OCI-LY3 (cell line): ENCODE measurements at regions not wholly inside any gene's neighbourhood (a gene's known extent, or its start where the extent isn't known, plus 50 kb on each side); places are given as distances from the start of the nearest gene placed in this dataset.

Experiments
- EZH2phosphoT487 ChIP-seq: fragments of 200-600 bp; shearing (Covaris generic); IDR thresholded peaks from 2 replicates; pipeline ENCODE4 v1.6.1; 2018; ENCODE audit warnings: antibody characterized with exemption, mixed run types, low read depth
- TF ChIP-seq, protein P1 (sequence below): fragments of 200-600, 300-600 bp; sonication (generic); IDR thresholded peaks from 2 replicates; pipeline ENCODE4 v1.5.1; 2014; ENCODE audit warnings: antibody characterized with exemption, low read length, low read depth

DNA sequence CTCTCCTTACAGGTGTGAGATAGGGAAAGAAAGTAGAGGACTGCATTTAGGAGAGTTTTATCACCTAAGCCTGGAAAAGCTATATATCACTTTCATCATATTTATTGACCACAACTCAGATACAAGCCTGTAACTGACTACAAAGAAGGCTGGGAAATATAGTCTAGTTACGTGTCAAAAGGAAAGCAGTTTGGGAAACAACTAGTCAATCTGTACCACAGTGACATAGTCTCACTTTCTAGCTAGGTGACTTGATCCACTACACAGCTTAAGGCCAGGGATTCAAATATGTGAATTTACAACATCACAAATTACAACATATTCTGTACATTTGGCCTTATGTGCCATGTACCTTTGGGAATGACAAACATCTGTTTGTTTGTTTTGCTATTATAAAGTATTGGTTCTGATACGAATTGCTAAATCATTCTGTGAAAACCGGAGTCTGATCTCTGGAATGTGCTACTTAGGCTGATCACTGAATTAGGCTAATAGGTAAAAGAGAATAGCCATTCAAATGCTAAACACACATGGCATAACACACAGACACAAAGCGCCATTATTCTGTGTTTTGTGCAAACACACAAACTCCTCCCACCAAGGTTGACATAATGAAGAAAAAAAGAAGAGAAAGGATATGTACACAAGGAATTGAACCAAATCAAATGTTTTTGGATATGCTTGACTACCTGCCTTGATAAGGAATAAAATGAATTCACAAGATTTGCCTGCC lies 279.8 kb downstream of the DUSP6 start:
- TF ChIP-seq, protein P1, sequence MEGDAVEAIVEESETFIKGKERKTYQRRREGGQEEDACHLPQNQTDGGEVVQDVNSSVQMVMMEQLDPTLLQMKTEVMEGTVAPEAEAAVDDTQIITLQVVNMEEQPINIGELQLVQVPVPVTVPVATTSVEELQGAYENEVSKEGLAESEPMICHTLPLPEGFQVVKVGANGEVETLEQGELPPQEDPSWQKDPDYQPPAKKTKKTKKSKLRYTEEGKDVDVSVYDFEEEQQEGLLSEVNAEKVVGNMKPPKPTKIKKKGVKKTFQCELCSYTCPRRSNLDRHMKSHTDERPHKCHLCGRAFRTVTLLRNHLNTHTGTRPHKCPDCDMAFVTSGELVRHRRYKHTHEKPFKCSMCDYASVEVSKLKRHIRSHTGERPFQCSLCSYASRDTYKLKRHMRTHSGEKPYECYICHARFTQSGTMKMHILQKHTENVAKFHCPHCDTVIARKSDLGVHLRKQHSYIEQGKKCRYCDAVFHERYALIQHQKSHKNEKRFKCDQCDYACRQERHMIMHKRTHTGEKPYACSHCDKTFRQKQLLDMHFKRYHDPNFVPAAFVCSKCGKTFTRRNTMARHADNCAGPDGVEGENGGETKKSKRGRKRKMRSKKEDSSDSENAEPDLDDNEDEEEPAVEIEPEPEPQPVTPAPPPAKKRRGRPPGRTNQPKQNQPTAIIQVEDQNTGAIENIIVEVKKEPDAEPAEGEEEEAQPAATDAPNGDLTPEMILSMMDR = no peak
- TF ChIP-seq EZH2phosphoT487 = no peak
